GM19455 (cell line): ENCODE measurements at regions not wholly inside any gene's neighbourhood (a gene's known extent, or its start where the extent isn't known, plus 50 kb on each side); places are given as distances from the start of the nearest gene placed in this dataset.

Experiments used
- ATAC-seq: cut with Tn5 transposase; IDR thresholded peaks from one replicate; pipeline ENCODE4 v1.9.1; 2021; ENCODE audit not compliant: unreplicated experiment

DNA sequence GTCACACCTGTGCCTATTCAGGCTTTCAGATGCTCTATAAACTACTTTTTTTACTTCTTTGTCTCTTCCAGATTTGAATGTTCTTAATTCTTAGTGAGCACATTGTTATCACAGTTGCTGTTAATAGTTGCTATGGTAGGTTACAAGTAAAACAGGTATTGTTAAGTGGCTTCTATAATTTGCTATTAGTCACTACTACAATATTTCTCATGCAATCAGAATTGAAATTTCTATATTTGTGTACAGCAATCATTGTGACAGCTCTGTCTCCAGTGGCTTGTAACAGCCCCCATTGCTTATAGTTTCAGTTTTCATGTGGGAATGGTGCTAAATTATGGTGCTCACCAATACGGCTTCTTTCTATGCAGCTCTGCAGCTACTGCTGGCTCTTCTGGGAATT is 318.4 kb upstream of the GOLIM4 start:
- no peak for ATAC-seq

DNA sequence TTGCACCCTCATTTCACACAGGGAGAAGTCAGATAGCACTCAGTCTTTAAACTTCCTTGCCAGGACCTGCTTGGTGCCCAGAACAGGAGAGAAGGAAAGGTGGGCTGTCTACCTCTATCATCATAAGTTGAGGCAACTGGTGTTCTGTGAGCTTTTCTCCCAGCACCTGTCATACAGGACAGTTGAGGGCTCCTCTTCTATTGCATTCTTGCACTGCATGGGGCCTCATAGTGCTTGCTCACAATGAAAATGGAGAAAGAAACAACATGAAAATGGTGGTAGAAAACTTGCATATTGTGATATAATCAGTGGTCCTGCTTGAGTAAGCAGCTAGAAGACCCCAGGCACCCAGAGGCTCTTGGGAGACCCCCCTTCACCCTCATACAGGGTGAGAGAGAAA is 311.7 kb upstream of the GOLIM4 start:
- ATAC-seq = no peak

GRCh38 chr3:168405288-168405687 is 309.6 kb upstream of the GOLIM4 start:
- no peak for ATAC-seq

DNA sequence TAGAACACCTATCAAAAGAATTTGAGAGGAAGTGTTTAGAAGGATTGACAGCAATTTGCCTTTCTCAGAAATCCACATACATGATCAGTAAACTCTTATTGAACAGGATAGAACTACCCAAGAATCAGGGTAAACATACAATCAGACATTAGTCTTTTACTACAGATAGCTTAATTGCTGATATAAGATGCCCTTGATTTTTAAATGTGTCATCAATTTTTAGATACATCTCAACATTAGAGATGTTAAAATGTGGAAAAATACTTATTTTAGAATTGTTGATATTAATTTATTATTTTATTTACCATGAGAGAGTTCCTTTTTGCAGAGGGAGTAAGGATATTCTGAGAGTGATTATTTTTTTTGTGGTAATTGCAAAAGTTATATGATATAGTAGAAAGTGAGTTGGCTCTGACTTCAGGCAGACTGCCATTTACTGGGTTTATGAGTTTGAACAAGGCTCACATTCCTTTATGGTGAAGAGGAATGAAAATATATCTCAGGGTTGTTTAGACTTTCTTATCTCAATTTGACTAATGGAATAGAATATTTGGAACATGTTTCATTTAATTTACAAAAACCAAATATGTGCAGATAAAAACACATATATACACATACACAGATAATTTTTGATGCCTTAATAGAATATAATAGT is 302.8 kb upstream of the GOLIM4 start:
- no peak for ATAC-seq

DNA sequence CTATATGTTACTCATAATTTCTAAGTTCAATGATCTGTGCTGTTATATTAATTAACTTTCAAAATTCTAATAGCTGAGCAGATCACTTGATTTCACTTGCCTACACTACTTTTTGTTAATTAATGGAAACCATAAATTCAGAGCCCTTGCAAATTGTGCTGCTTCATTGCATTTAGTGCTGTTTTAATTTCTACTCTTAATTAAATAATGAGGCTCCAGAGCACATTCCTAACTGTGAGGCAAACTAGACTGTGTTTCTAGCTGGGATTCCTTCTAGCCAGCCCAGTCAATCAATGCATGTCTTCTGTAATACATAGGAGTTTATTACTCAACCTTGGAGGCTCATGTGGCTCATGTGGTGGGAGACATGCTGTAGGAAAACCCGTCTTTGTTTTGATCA is 301.1 kb upstream of the GOLIM4 start:
- no peak for ATAC-seq

- no peak for ATAC-seq
Measured at GRCh38 chr3:168395551-168395950, 299.8 kb upstream of the GOLIM4 start.

DNA sequence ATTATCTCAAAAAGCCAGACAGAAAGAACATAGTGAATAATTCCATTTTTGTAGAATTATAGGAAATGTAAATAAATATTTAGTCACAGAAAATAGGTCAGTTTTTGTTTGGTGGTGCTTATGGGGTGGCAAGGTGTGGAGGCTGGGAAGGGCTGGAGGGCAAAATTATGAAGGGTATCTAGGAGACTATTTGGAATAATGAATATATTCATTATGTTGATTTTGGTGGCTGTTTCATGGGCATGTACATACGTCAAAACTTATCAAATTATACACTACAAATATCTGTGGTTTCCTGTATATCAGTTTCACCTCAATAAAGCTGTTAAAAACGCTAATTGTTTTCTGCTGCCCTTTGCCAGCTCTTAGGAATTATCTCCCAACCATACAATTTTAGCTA is 298.7 kb upstream of the GOLIM4 start:
- no peak for ATAC-seq

- ATAC-seq = no peak
Measured at GRCh38 chr3:168386301-168386700, 290.6 kb upstream of the GOLIM4 start.

DNA sequence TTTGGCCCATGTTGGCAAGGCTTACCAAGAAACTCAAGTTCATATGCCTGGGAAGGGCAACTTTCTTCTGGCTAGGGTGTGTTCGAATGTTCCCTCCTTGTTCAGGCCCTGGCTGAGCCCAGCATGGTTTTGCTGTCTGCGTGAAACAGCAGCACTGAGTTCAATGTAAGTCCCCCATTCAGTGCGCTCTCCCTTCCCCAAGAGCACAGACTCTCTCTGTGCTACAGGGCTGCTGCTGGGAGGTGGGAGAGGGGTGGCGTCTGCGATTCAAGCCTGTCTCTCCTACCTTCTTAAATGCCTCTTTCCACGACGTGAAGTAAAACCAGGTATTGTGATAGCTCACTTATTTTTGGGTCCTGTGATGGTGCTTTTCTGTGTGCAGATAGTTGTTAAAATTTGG is 289.3 kb upstream of the GOLIM4 start:
- no peak for ATAC-seq

- no peak for ATAC-seq
Measured at GRCh38 chr3:168383573-168383972, 287.8 kb upstream of the GOLIM4 start.

GRCh38 chr3:168371846-168372245 is 276.1 kb upstream of the GOLIM4 start:
- no peak for ATAC-seq

- ATAC-seq = no peak
Measured at GRCh38 chr3:168364967-168365366, 269.2 kb upstream of the GOLIM4 start.

- ATAC-seq = no peak
Measured at GRCh38 chr3:168362661-168363247, 267.0 kb upstream of the GOLIM4 start.

DNA sequence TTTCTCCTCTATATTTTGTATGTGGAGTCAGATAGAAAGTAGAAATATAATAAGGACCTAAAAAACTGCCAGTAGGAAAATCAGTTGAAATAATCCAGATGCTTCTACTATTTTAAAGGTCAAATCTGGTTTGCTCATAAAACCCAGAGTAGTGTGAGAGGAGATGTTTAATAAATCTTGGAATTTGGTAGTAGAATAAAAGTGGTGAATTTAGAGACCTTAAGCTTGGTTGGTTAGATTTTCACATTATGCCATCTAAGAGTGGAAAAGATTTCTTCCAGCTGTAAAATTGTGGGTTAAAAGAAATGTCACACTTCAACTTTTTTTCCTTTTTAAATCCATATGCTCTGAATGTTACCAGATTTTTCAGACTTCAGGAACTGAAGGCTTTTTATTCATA is 266.4 kb upstream of the GOLIM4 start:
- no peak for ATAC-seq

DNA sequence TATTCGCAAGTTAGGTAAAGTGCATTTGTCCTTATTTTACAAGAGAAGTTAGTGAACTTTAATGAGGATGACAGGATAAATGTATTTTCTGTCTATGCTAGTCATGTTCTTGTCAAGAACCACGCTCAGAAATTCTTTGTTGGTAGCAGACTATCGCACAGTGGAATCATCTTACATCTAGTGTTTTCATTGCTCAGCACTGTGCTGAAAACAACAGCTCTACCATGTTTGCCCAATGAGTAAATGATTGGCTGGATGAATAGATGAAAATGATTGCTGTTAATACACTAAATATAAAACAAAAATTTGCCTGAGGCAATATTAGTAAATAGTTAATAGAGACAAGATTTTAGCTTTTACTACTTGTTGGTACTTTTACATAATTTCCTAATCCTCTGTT is 265.3 kb upstream of the GOLIM4 start:
- ATAC-seq = no peak

DNA sequence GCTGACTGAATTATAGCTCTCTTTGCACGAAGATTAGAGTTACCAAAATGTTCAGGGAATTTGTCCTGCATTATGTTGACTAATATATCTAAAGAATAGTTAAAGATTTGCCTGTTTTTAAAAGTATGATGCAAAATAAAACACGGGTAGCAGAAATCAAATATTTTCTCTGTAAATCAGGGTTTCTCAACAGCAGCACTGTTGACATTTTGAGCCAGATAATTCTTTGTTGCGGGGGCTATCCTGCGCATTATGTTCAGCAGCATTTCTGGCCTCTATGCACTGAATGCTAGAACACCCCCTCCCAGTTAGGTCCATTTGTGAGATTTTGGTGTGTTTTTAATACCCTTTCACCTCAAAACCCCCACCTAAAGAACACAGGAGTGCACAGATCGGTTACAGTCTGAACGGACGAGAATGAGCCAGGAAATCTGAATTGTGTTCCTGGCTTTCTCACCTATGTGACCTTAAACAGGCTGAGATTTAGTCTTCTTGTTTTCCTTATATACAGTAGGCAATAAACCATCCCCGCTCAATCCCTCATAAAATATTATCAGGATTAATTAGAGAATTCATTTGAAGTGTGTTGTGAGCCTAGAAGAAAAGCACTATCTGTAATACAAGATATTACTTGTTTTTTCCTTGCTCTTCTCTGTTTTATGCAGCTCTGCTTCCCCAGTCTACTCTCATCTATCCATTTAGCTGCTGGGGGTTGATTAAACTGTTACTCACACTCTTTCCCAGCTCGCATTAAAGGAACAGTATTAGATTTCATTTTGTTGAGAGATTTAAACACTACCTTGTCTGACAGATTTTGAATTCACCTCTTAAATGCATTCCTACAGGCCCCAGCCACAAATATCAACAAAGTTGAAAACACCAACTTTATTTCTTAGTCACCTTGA is 247.5 kb upstream of the GOLIM4 start:
- ATAC-seq = no peak

DNA sequence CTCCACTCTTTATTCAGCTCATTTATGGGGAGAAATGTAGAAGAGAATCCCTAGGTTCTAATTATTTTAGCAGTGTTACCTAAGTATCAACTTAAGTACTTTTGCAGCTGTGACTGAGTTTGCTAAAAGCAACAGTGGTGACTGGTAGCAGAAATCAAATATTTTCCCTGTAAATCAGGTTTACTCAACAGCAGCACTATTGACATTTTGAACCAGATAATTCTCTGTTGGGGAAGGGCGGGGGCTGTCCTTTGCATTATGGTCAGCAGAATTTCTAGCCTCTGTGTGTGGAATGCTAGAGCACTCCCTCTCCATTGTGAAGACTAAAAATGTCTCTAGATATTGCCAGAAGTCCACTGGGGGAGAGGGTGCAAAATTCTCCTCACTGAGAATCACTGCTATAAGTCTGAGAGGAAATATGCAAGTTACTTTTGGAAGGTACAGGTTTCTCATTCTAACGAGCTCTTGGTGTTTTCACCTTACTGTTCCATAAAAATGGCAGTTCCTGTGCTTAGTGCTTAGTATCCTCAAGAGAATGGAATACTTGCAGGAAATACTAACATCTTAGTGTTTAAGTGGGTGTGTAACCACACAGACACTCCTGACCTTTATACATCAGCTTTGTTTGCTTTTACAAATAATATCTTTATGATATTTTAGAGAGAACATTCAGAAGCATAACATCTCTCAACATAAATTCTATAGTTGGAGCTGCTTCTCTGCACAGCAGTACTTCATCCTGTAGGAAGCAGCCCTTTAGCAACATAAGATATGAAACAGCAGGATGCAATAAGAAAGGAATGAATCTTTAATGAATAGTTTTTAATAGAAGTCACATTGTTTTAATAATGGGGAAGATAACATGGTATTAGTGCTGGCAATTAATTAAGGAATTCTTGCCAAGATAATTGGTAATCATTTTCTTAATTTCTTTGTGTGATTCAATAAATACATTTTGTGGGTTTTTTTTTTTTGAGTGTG is 246.5 kb upstream of the GOLIM4 start:
- ATAC-seq = no peak

- no peak for ATAC-seq
Measured at GRCh38 chr3:168341192-168341815, 245.6 kb upstream of the GOLIM4 start.

- no peak for ATAC-seq
Measured at GRCh38 chr3:168338161-168338560, 242.4 kb upstream of the GOLIM4 start.

GRCh38 chr3:168336276-168336675 is 240.6 kb upstream of the GOLIM4 start:
- no peak for ATAC-seq
